ENCODE measurements at regions not wholly inside any gene's neighbourhood (a gene's known extent, or its start where the extent isn't known, plus 50 kb on each side); places are given as distances from the start of the nearest gene placed in this dataset.

- TF ChIP-seq CTCF (conservative IDR thresholded peaks at IDR 0.05) (no peak), ZFX (IDR thresholded peaks at IDR 0.05) (no peak)
Observed at GRCh38 chr18:60228609-60229595, 143.7 kb downstream of the MC4R start.

Data from C4-2B (cell line).